Middle frontal gyrus (tissue), 1 donor: ENCODE measurements at regions not wholly inside any gene's neighbourhood (a gene's known extent, or its start where the extent isn't known, plus 50 kb on each side); places are given as distances from the start of the nearest gene placed in this dataset.

Experiments
- DNase-seq: peaks from one replicate; pipeline ENCODE4 v3.0.0-alpha.2; 2015; ENCODE audit warnings: low spot score; ENCODE audit errors: extremely low spot score

- DNase-seq, result no peak
Measured at GRCh38 chr2:217279140-217279539, 419.3 kb upstream of the TNP1 start.

- no peak for DNase-seq
Measured at GRCh38 chr2:217277646-217278398, 418.0 kb upstream of the TNP1 start.

- DNase-seq, result no peak
Measured at GRCh38 chr2:217276433-217276832, 416.6 kb upstream of the TNP1 start.

GRCh38 chr2:217275091-217275490 is 415.2 kb upstream of the TNP1 start:
- no peak for DNase-seq

- no peak for DNase-seq
Measured at GRCh38 chr2:217274578-217274977, 414.7 kb upstream of the TNP1 start.

GRCh38 chr2:217273851-217274250 is 414.0 kb upstream of the TNP1 start:
- DNase-seq, result no peak

- DNase-seq, result no peak
Measured at GRCh38 chr2:217273162-217273561, 413.3 kb upstream of the TNP1 start.

GRCh38 chr2:217271813-217272212 is 411.9 kb upstream of the TNP1 start:
- DNase-seq, result no peak

GRCh38 chr2:217270485-217271121 is 410.7 kb upstream of the TNP1 start:
- DNase-seq, result no peak

GRCh38 chr2:217269701-217270484 is 410.0 kb upstream of the TNP1 start:
- DNase-seq, result no peak

- DNase-seq, result no peak
Measured at GRCh38 chr2:217268978-217269377, 409.1 kb upstream of the TNP1 start.

- no peak for DNase-seq
Measured at GRCh38 chr2:217267758-217268157, 407.9 kb upstream of the TNP1 start.

- DNase-seq, result no peak
Measured at GRCh38 chr2:217263756-217264155, 403.9 kb upstream of the TNP1 start.

- no peak for DNase-seq
Measured at GRCh38 chr2:217262911-217263310, 403.0 kb upstream of the TNP1 start.

GRCh38 chr2:217261452-217261851 is 401.6 kb upstream of the TNP1 start:
- no peak for DNase-seq

GRCh38 chr2:217260441-217261115 is 400.7 kb upstream of the TNP1 start:
- no peak for DNase-seq

GRCh38 chr2:217258170-217258569 is 398.3 kb upstream of the TNP1 start:
- no peak for DNase-seq

GRCh38 chr2:217256251-217256650 is 396.4 kb upstream of the TNP1 start:
- no peak for DNase-seq

GRCh38 chr2:217254111-217254510 is 394.2 kb upstream of the TNP1 start:
- no peak for DNase-seq

GRCh38 chr2:217252181-217252580 is 392.3 kb upstream of the TNP1 start:
- DNase-seq, result no peak

GRCh38 chr2:217250013-217250524 is 390.2 kb upstream of the TNP1 start:
- no peak for DNase-seq
